ENCODE measurements at regions not wholly inside any gene's neighbourhood (a gene's known extent, or its start where the extent isn't known, plus 50 kb on each side); places are given as distances from the start of the nearest gene placed in this dataset.
A peak's percentile ranks its signal among the peaks of the same experiment; 100 is the strongest.

DNA sequence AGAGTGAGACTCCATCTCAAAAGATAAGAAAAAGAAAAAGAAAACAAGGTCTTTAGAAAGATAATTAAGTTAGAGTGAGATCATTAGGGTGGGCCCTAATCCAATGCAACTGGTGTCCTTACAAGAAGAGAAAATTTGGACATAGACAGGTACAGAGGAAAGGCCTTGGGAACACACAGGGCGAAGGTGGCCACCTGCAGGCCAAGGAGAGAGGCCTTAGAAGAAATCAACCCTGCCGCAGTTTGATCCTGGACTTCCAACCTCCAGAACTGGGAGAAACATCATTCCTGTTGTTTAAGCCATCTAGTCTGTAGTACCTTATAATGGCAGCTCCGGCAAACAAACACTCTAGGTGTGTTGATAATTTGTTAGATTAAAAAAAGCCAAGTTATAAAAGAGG is 491.9 kb downstream of the MED13L start:
- no peak for DNase-seq (ENCODE audit: extremely low spot score, unreplicated experiment)
- TF ChIP-seq, protein P1, sequence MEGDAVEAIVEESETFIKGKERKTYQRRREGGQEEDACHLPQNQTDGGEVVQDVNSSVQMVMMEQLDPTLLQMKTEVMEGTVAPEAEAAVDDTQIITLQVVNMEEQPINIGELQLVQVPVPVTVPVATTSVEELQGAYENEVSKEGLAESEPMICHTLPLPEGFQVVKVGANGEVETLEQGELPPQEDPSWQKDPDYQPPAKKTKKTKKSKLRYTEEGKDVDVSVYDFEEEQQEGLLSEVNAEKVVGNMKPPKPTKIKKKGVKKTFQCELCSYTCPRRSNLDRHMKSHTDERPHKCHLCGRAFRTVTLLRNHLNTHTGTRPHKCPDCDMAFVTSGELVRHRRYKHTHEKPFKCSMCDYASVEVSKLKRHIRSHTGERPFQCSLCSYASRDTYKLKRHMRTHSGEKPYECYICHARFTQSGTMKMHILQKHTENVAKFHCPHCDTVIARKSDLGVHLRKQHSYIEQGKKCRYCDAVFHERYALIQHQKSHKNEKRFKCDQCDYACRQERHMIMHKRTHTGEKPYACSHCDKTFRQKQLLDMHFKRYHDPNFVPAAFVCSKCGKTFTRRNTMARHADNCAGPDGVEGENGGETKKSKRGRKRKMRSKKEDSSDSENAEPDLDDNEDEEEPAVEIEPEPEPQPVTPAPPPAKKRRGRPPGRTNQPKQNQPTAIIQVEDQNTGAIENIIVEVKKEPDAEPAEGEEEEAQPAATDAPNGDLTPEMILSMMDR (IDR thresholded peaks at IDR 0.05), result no peak
- no peak overlapping the region for H3K27ac Mint-ChIP-seq (ENCODE audit: unreplicated experiment)
- H3K4me1 Mint-ChIP-seq (ENCODE audit: unreplicated experiment), result no peaks in the 10 kb centered on the region
- no peaks in the 10 kb centered on the region for H3K36me3 Mint-ChIP-seq (ENCODE audit: unreplicated experiment)
- no peak overlapping the region for H3K4me3 Mint-ChIP-seq (ENCODE audit: unreplicated experiment)
- H3K9me3 Mint-ChIP-seq (ENCODE audit: unreplicated experiment), result peaks cover 8% of the 10 kb centered on the region
- no peaks in the 10 kb centered on the region for H3K27me3 Mint-ChIP-seq (ENCODE audit: unreplicated experiment)

DNA sequence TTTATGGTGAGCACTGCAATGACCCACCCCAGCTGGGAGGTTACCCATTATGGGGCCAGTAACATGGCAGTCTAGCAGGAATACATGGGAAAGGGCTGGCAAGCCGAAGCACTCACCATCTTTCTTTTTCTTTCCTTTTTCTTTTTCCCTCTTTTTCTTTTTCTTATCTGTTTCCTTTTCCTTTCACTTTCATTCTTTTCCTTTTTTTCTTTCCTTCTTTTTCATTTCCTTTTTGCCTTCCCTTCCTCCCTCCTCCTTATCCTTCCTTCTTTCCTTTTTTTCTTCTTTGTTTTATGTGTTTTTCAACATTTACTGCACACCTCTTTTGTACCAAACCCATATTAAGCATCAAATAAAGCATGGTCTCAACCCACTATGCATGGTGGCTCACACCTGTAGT is 501.1 kb downstream of the MED13L start:
- H3K36me3 Mint-ChIP-seq (ENCODE audit: unreplicated experiment), result no peaks in the 10 kb centered on the region

DNA sequence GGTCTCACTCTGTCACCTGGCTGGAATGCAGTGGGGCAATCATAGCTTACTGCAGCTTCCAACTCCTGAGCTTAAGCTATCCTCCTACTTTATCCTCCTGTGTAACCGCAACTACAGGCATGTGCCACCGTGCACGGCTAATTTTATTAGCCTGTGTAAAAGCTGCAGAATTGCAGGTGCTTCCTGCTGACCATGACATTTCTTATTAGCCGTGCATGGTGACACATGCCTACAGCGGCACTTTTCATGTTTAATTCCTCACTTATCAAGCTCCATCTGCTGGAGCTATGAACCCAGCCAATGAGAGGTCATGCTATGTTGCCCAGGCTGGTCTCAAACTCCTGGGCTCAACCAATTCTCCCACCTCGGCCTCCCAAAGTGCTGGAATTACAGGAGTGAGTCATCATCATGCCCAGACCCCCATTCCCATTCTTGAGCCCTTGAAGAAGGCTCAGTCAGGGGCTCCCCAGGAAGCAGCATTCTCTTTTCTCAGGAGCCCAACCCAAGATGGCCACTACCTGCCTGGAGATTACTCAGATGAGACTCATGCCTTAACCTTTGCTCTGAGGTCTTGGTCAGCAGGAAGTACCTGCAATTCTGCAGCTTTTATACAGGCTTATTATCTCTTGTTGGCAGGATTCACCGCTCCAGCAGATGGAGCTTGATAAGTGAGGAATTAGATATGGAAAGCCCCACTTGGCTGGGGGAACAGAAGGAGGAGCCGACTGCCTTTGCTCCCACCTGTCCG is 503.2 kb downstream of the MED13L start:
- Mint-ChIP-seq H3K9me3 (ENCODE audit: unreplicated experiment) (peaks cover 4% of the 10 kb centered on the region), H3K27me3 (ENCODE audit: unreplicated experiment) (no peaks in the 10 kb centered on the region), H3K27ac (ENCODE audit: unreplicated experiment) (no peak overlapping the region), H3K36me3 (ENCODE audit: unreplicated experiment) (no peaks in the 10 kb centered on the region), H3K4me3 (ENCODE audit: unreplicated experiment) (no peak overlapping the region), H3K4me1 (ENCODE audit: unreplicated experiment) (no peaks in the 10 kb centered on the region)
- TF ChIP-seq, protein P1 (IDR thresholded peaks at IDR 0.05), result no peak
- peak; percentile 32 for DNase-seq (ENCODE audit: extremely low spot score, unreplicated experiment)

More for the DNA sequence above, 501.1 kb downstream of the MED13L start:
- H3K4me1 Mint-ChIP-seq (ENCODE audit: unreplicated experiment), result no peaks in the 10 kb centered on the region
- H3K27me3 Mint-ChIP-seq (ENCODE audit: unreplicated experiment), result no peaks in the 10 kb centered on the region
- no peak for DNase-seq (ENCODE audit: extremely low spot score, unreplicated experiment)
- TF ChIP-seq, protein P1 (IDR thresholded peaks at IDR 0.05), result no peak
- peaks cover 4% of the 10 kb centered on the region for H3K9me3 Mint-ChIP-seq (ENCODE audit: unreplicated experiment)
- no peak overlapping the region for H3K27ac Mint-ChIP-seq (ENCODE audit: unreplicated experiment)
- H3K4me3 Mint-ChIP-seq (ENCODE audit: unreplicated experiment), result no peak overlapping the region

DNA sequence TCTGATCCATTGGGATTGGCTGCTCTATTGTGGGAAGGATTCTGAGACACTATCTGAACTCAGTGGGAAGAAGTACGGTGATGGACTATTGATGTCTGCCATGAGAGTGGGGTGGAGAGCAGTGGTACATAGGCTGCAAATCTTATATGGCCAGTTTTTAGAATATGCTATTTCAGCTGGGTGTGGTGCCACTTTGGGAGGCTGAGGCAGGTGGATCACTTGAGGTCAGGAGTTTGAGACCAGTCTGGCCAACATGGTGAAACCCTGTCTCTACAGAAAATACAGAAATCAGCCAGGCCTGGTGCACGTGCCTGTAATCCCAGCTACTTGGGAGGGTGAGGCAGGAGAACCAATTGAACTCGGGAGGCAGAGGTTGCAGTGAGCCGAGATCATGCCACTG is 505.9 kb downstream of the MED13L start:
- peaks cover 5% of the 10 kb centered on the region for H3K9me3 Mint-ChIP-seq (ENCODE audit: unreplicated experiment)
- no peaks in the 10 kb centered on the region for H3K36me3 Mint-ChIP-seq (ENCODE audit: unreplicated experiment)
- H3K27ac Mint-ChIP-seq (ENCODE audit: unreplicated experiment), result no peak overlapping the region
- no peak for DNase-seq (ENCODE audit: extremely low spot score, unreplicated experiment)
- no peaks in the 10 kb centered on the region for H3K4me1 Mint-ChIP-seq (ENCODE audit: unreplicated experiment)
- TF ChIP-seq, protein P1 (IDR thresholded peaks at IDR 0.05), result no peak
- H3K27me3 Mint-ChIP-seq (ENCODE audit: unreplicated experiment), result no peaks in the 10 kb centered on the region
- H3K4me3 Mint-ChIP-seq (ENCODE audit: unreplicated experiment), result no peak overlapping the region

DNA sequence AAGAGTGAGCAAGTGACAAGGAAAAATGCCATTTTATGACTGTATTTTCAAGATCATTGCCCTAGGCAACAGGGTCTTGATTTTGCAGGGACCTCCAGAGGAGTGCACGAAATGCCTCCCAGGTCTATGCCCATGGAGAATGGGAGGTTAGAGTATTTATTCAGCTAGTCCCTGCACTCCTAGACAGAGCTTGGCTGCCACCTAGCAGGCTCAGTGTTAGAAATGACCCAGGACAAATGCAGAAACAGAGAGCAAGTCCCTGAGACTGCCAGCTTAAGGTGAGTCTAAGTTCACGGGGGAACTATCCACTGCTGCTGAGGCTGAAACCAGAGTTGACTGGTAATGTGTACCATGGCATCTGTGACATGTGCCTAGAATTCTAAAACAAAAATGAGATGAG is 506.4 kb downstream of the MED13L start:
- no peak overlapping the region for H3K4me3 Mint-ChIP-seq (ENCODE audit: unreplicated experiment)
- DNase-seq (ENCODE audit: extremely low spot score, unreplicated experiment), result no peak
- no peaks in the 10 kb centered on the region for H3K36me3 Mint-ChIP-seq (ENCODE audit: unreplicated experiment)
- H3K4me1 Mint-ChIP-seq (ENCODE audit: unreplicated experiment), result no peaks in the 10 kb centered on the region
- peaks cover 10% of the 10 kb centered on the region for H3K9me3 Mint-ChIP-seq (ENCODE audit: unreplicated experiment)
- H3K27me3 Mint-ChIP-seq (ENCODE audit: unreplicated experiment), result no peaks in the 10 kb centered on the region
- H3K27ac Mint-ChIP-seq (ENCODE audit: unreplicated experiment), result no peak overlapping the region
- TF ChIP-seq, protein P1 (IDR thresholded peaks at IDR 0.05), result no peak
